ENCODE measurements at regions not wholly inside any gene's neighbourhood (a gene's known extent, or its start where the extent isn't known, plus 50 kb on each side); places are given as distances from the start of the nearest gene placed in this dataset.
"Not testable (repeated sequence)": the region's sequence is repeated elsewhere in the genome, so short reads cannot be mapped to it uniquely, and the experiment has no call there.

GRCh38 chr3:181610083-181610972, 101.4 kb upstream of the SOX2 start:
- intact Hi-C loops (cut with DNase I): no loop called here
- no peak for DNase-seq
- ATAC-seq: no peak

- DNase-seq: no peak
- ATAC-seq: no peak
- intact Hi-C loops (cut with DNase I): no loop called here
These were observed 102.5 kb upstream of the SOX2 start for GRCh38 chr3:181609030-181609767.

GRCh38 chr3:181604267-181604666, 107.5 kb upstream of the SOX2 start:
- ATAC-seq: no peak
- DNase-seq: no peak
- intact Hi-C loops (cut with DNase I): no loop called here

GRCh38 chr3:181596126-181596525, 115.6 kb upstream of the SOX2 start:
- intact Hi-C loops (cut with DNase I): no loop called here
- DNase-seq (no peak), ATAC-seq (no peak)

- DNase-seq; intact Hi-C loops (cut with DNase I); ATAC-seq: not testable (repeated sequence)
These were observed 120.8 kb upstream of the SOX2 start for GRCh38 chr3:181590939-181591338.

- DNase-seq (no peak), ATAC-seq (no peak)
- intact Hi-C loops (cut with DNase I): no loop called here
These were observed 129.1 kb upstream of the SOX2 start for GRCh38 chr3:181582619-181583018.

- DNase-seq (no peak), ATAC-seq (no peak)
- intact Hi-C loops (cut with DNase I): no loop called here
These were observed 130.1 kb upstream of the SOX2 start for GRCh38 chr3:181581656-181582055.

- intact Hi-C loops (cut with DNase I): no loop called here
- no peak for ATAC-seq
- DNase-seq: no peak
These were observed 133.0 kb upstream of the SOX2 start for GRCh38 chr3:181578743-181579142.

GRCh38 chr3:181572432-181572831, 139.3 kb upstream of the SOX2 start:
- DNase-seq (no peak), ATAC-seq (no peak)
- intact Hi-C loops (cut with DNase I): no loop called here

- intact Hi-C loops (cut with DNase I): no loop called here
- no peak for DNase-seq
- no peak for ATAC-seq
These were observed 141.3 kb upstream of the SOX2 start for GRCh38 chr3:181570472-181570871.

- ATAC-seq: no peak
- intact Hi-C loops (cut with DNase I): no loop called here
- DNase-seq: no peak
These were observed 142.3 kb upstream of the SOX2 start for GRCh38 chr3:181569356-181569940.

GRCh38 chr3:181568693-181569092, 143.0 kb upstream of the SOX2 start:
- intact Hi-C loops (cut with DNase I): no loop called here
- no peak for DNase-seq
- no peak for ATAC-seq

GRCh38 chr3:181568248-181568647, 143.5 kb upstream of the SOX2 start:
- ATAC-seq (no peak), DNase-seq (no peak)
- intact Hi-C loops (cut with DNase I): no loop called here

- intact Hi-C loops (cut with DNase I): no loop called here
- ATAC-seq: no peak
These were observed 144.2 kb upstream of the SOX2 start for GRCh38 chr3:181567311-181568075.

GRCh38 chr3:181565416-181565815, 146.3 kb upstream of the SOX2 start:
- ATAC-seq (no peak), DNase-seq (no peak)
- intact Hi-C loops (cut with DNase I): no loop called here

More at GRCh38 chr3:181567311-181568075, 144.2 kb upstream of the SOX2 start:
- no peak for DNase-seq

GRCh38 chr3:181564222-181564621, 147.5 kb upstream of the SOX2 start:
- intact Hi-C loops (cut with DNase I): no loop called here
- ATAC-seq: no peak
- no peak for DNase-seq

GRCh38 chr3:181561139-181562031, 150.3 kb upstream of the SOX2 start:
- ATAC-seq (no peak), DNase-seq (no peak)
- intact Hi-C loops (cut with DNase I): no loop called here

- DNase-seq (no peak), ATAC-seq (peak; percentile 53 to 57)
- intact Hi-C loops (cut with DNase I): no loop called here
These were observed 152.9 kb upstream of the SOX2 start for GRCh38 chr3:181558870-181559269.
